CD4-positive, CD25-positive, alpha-beta regulatory T cell (primary cell): ENCODE measurements at regions not wholly inside any gene's neighbourhood (a gene's known extent, or its start where the extent isn't known, plus 50 kb on each side); places are given as distances from the start of the nearest gene placed in this dataset.

Source experiments
- ATAC-seq, 2 donors: fragments of 150-1000 bp; cut with Tn5 transposase; one replicate each; pipeline ENCODE4 v1.10.0; 2021; ENCODE audit warnings: low read depth in 2 of 2, moderate number of reproducible peaks in 2 of 2, moderate library complexity in 1 of 2
- DNase-seq, 3 donors: peaks; one replicate each; pipeline versions ENCODE4 v3.0.0 to v3.0.0-alpha.2; 2012 to 2022; ENCODE audit warnings: mixed read lengths in 1 of 3
- H3K27ac ChIP-seq: one replicate; pipeline ENCODE4 v1.7.0; 2013; ENCODE audit warnings: mild to moderate bottlenecking, low read length; ENCODE audit not compliant: insufficient read depth, poor library complexity, severe bottlenecking
- H3K27me3 ChIP-seq: one replicate; pipeline ENCODE4 v1.7.0; 2013; ENCODE audit warnings: low read length; ENCODE audit not compliant: control insufficient read depth, insufficient read depth
- H3K36me3 ChIP-seq: one replicate; pipeline ENCODE4 v1.7.0; 2013; ENCODE audit warnings: mild to moderate bottlenecking, low read length, moderate library complexity; ENCODE audit not compliant: control insufficient read depth, insufficient read depth
- H3K4me1 ChIP-seq: 2 replicates; pipeline ENCODE4 v1.7.0; 2013; ENCODE audit warnings: mild to moderate bottlenecking, low read length; ENCODE audit not compliant: insufficient read depth, control insufficient read depth, poor library complexity, severe bottlenecking
- H3K4me3 ChIP-seq: one replicate; pipeline ENCODE4 v1.7.0; 2013; ENCODE audit warnings: low read depth, mild to moderate bottlenecking, low read length, moderate library complexity
- H3K9me3 ChIP-seq, 2 experiments: 1 replicate in 1 of 2; 2 replicates in 1 of 2; pipeline ENCODE4 v1.7.0; 2013; ENCODE audit warnings: low read length in 2 of 2, mild to moderate bottlenecking in 1 of 2, moderate library complexity in 1 of 2; ENCODE audit not compliant: control insufficient read depth in 2 of 2
- H3K27ac Mint-ChIP-seq, 3 donors: one replicate each; pipeline ENCODE4 v1.8.0; 2020 to 2022; ENCODE audit warnings: mild to moderate bottlenecking in 3 of 3, mixed read lengths in 3 of 3, moderate library complexity in 2 of 3
- H3K27me3 Mint-ChIP-seq: one replicate; pipeline ENCODE4 v1.8.0; 2022; ENCODE audit warnings: mild to moderate bottlenecking, mixed read lengths
- H3K36me3 Mint-ChIP-seq: one replicate; pipeline ENCODE4 v1.8.0; 2020; ENCODE audit warnings: mixed read lengths
- H3K4me1 Mint-ChIP-seq, 4 donors: one replicate each; pipeline ENCODE4 v1.8.0; 2020 to 2022; ENCODE audit warnings: mixed read lengths in 4 of 4, mild to moderate bottlenecking in 1 of 4
- H3K4me3 Mint-ChIP-seq, 4 donors: one replicate each; pipeline ENCODE4 v1.8.0; 2020 to 2022; ENCODE audit warnings: mild to moderate bottlenecking in 4 of 4, mixed read lengths in 4 of 4, moderate library complexity in 3 of 4
- H3K9me3 Mint-ChIP-seq, 7 donors: one replicate each; pipeline ENCODE4 v1.8.0; 2020 to 2022; ENCODE audit warnings: mixed read lengths in 7 of 7, mild to moderate bottlenecking in 3 of 7, moderate library complexity in 2 of 7

GRCh38 chr2:2495606-2496005 is 164.5 kb upstream of the MYT1L start:
- Mint-ChIP-seq H3K27ac (no peak overlapping the region), H3K4me1 (no peaks in the 10 kb centered on the region), H3K36me3 (no peaks in the 10 kb centered on the region), H3K27me3 (no peaks in the 10 kb centered on the region), H3K9me3 (peaks cover 0 to 3% (median 0%) of the 10 kb centered on the region in 7 donors), H3K4me3 (no peak overlapping the region)
- Histone ChIP-seq H3K9me3 (no peaks in the 10 kb centered on the region), H3K27ac (no peak overlapping the region), H3K4me3 (no peak overlapping the region), H3K36me3 (no peaks in the 10 kb centered on the region), H3K27me3 (no peaks in the 10 kb centered on the region), H3K4me1 (no peaks in the 10 kb centered on the region)
- no peak for DNase-seq
- ATAC-seq: no peak

DNA sequence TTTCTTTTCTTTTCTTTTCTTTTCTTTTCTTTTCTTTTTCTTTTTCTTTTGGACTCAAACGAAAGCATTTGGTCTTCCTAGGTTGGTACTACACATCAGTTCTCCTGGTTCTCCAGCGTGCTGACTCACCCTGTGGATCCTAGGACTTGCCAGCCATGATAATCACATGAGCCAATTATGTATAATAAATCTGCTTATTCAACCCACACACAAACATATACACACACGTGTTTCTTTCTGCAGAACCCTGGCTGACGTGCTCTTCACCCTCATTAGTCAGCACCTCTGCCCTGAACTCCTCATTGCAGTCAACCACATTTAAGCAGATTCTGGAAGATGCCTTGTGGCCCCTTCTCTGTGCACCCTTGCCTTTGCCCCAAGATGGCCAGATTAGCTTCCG is 162.4 kb upstream of the MYT1L start:
- H3K4me3 ChIP-seq: no peak overlapping the region
- H3K4me1 Mint-ChIP-seq: no peaks in the 10 kb centered on the region
- DNase-seq (no peak), ATAC-seq (no peak)
- H3K27me3 ChIP-seq: no peaks in the 10 kb centered on the region
- no peak overlapping the region for H3K4me3 Mint-ChIP-seq
- no peak overlapping the region for H3K27ac ChIP-seq
- no peaks in the 10 kb centered on the region for H3K36me3 ChIP-seq
- no peaks in the 10 kb centered on the region for H3K36me3 Mint-ChIP-seq
- H3K27me3 Mint-ChIP-seq: no peaks in the 10 kb centered on the region
- H3K9me3 ChIP-seq: no peaks in the 10 kb centered on the region
- no peaks in the 10 kb centered on the region for H3K4me1 ChIP-seq
- no peak overlapping the region for H3K27ac Mint-ChIP-seq
- H3K9me3 Mint-ChIP-seq: peaks cover 0 to 4% (median 0%) of the 10 kb centered on the region in 7 donors

- Mint-ChIP-seq H3K9me3 (peaks cover 0 to 4% (median 0%) of the 10 kb centered on the region in 7 donors), H3K36me3 (no peaks in the 10 kb centered on the region), H3K4me1 (no peaks in the 10 kb centered on the region), H3K4me3 (no peak overlapping the region), H3K27me3 (no peaks in the 10 kb centered on the region), H3K27ac (no peak overlapping the region)
- no peak for ATAC-seq
- Histone ChIP-seq H3K4me3 (no peak overlapping the region), H3K27me3 (no peaks in the 10 kb centered on the region), H3K36me3 (no peaks in the 10 kb centered on the region), H3K9me3 (no peaks in the 10 kb centered on the region), H3K4me1 (no peaks in the 10 kb centered on the region), H3K27ac (no peak overlapping the region)
- DNase-seq: no peak
These were observed 161.7 kb upstream of the MYT1L start for GRCh38 chr2:2492800-2493199.

- H3K36me3 Mint-ChIP-seq: no peaks in the 10 kb centered on the region
- no peak overlapping the region for H3K4me3 Mint-ChIP-seq
- no peaks in the 10 kb centered on the region for H3K36me3 ChIP-seq
- H3K27ac Mint-ChIP-seq: no peak overlapping the region
- no peak overlapping the region for H3K4me3 ChIP-seq
- peaks cover 0 to 4% (median 0%) of the 10 kb centered on the region in 7 donors for H3K9me3 Mint-ChIP-seq
- no peaks in the 10 kb centered on the region for H3K27me3 Mint-ChIP-seq
- no peaks in the 10 kb centered on the region for H3K9me3 ChIP-seq
- DNase-seq (no peak), ATAC-seq (no peak)
- no peaks in the 10 kb centered on the region for H3K4me1 ChIP-seq
- H3K27ac ChIP-seq: no peak overlapping the region
- H3K27me3 ChIP-seq: no peaks in the 10 kb centered on the region
- H3K4me1 Mint-ChIP-seq: no peaks in the 10 kb centered on the region
These were observed 160.9 kb upstream of the MYT1L start for GRCh38 chr2:2491964-2492363.

DNA sequence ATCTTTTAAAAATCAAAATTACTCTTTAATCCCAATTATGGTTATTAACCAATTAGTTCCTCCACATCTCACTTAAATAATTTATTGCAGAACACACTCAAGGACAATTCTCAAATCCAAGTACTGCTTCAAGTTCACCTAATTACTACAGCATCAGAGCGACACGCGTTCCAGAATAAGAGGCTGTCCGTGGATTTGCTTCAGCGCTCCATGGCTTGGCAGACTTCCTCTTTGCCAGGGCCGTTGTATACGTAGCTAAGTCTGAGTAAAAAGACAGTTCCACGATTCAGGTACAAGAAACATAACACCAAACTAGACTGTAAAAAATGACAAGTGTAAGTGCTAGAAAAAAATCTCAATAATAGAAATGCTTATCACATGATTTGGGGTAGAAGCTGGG is 153.2 kb upstream of the MYT1L start:
- no peaks in the 10 kb centered on the region for H3K36me3 Mint-ChIP-seq
- ATAC-seq: no peak
- no peak overlapping the region for H3K4me3 Mint-ChIP-seq

GRCh38 chr2:2482851-2483250 is 151.8 kb upstream of the MYT1L start:
- DNase-seq (no peak), ATAC-seq (no peak)
- no peaks in the 10 kb centered on the region for H3K27me3 ChIP-seq
- Mint-ChIP-seq H3K27ac (no peak overlapping the region), H3K9me3 (peaks cover 0 to 2% (median 0%) of the 10 kb centered on the region in 7 donors), H3K4me1 (no peaks in the 10 kb centered on the region), H3K36me3 (no peaks in the 10 kb centered on the region), H3K27me3 (no peaks in the 10 kb centered on the region), H3K4me3 (no peak overlapping the region)
- no peak overlapping the region for H3K27ac ChIP-seq
- H3K4me3 ChIP-seq: no peak overlapping the region
- no peaks in the 10 kb centered on the region for H3K36me3 ChIP-seq
- H3K4me1 ChIP-seq: no peaks in the 10 kb centered on the region
- no peaks in the 10 kb centered on the region for H3K9me3 ChIP-seq

More for the DNA sequence above, 153.2 kb upstream of the MYT1L start:
- H3K9me3 ChIP-seq: no peaks in the 10 kb centered on the region
- Mint-ChIP-seq H3K27me3 (no peaks in the 10 kb centered on the region), H3K9me3 (peaks cover 0 to 2% (median 0%) of the 10 kb centered on the region in 7 donors), H3K4me1 (no peaks in the 10 kb centered on the region), H3K27ac (no peak overlapping the region)
- no peaks in the 10 kb centered on the region for H3K27me3 ChIP-seq
- no peaks in the 10 kb centered on the region for H3K4me1 ChIP-seq
- DNase-seq: no peak
- no peaks in the 10 kb centered on the region for H3K36me3 ChIP-seq
- no peak overlapping the region for H3K4me3 ChIP-seq
- no peak overlapping the region for H3K27ac ChIP-seq

- no peak overlapping the region for H3K4me3 Mint-ChIP-seq
- no peak overlapping the region for H3K27ac ChIP-seq
- no peak for ATAC-seq
- H3K36me3 ChIP-seq: no peaks in the 10 kb centered on the region
- H3K4me1 ChIP-seq: no peaks in the 10 kb centered on the region
- no peaks in the 10 kb centered on the region for H3K27me3 ChIP-seq
- H3K27me3 Mint-ChIP-seq: no peaks in the 10 kb centered on the region
- no peak for DNase-seq
- no peaks in the 10 kb centered on the region for H3K4me1 Mint-ChIP-seq
- H3K4me3 ChIP-seq: no peak overlapping the region
- peaks cover 0 to 1% (median 0%) of the 10 kb centered on the region in 7 donors for H3K9me3 Mint-ChIP-seq
- H3K27ac Mint-ChIP-seq: no peak overlapping the region
- H3K36me3 Mint-ChIP-seq: no peaks in the 10 kb centered on the region
- H3K9me3 ChIP-seq: no peaks in the 10 kb centered on the region
These were observed 141.8 kb upstream of the MYT1L start for GRCh38 chr2:2472881-2473280.

GRCh38 chr2:2472044-2472443 is 141.0 kb upstream of the MYT1L start:
- Mint-ChIP-seq H3K36me3 (no peaks in the 10 kb centered on the region), H3K27ac (no peak overlapping the region), H3K9me3 (peaks cover 0 to 1% (median 0%) of the 10 kb centered on the region in 7 donors), H3K27me3 (no peaks in the 10 kb centered on the region), H3K4me3 (no peak overlapping the region), H3K4me1 (no peaks in the 10 kb centered on the region)
- Histone ChIP-seq H3K4me3 (no peak overlapping the region), H3K27ac (no peak overlapping the region), H3K9me3 (no peaks in the 10 kb centered on the region), H3K4me1 (no peaks in the 10 kb centered on the region), H3K27me3 (no peaks in the 10 kb centered on the region), H3K36me3 (no peaks in the 10 kb centered on the region)
- no peak for ATAC-seq
- DNase-seq: no peak
